Stimulated activated CD8-positive, alpha-beta memory T cell treated with anti-CD3 and anti-CD28 coated beads, Interleukin-7, amount 100 ng/mL, for 4 hours (primary cell): ENCODE measurements at regions not wholly inside any gene's neighbourhood (a gene's known extent, or its start where the extent isn't known, plus 50 kb on each side); places are given as distances from the start of the nearest gene placed in this dataset.

Source experiments
- DNase-seq, 2 donors: peaks; one replicate each; pipeline ENCODE4 v3.0.0-alpha.2; 2020; ENCODE audit warnings: low read depth in 2 of 2

- no peak for DNase-seq
Observed at GRCh38 chr4:184310171-184310567, 92.5 kb upstream of the ENPP6 start.

DNA sequence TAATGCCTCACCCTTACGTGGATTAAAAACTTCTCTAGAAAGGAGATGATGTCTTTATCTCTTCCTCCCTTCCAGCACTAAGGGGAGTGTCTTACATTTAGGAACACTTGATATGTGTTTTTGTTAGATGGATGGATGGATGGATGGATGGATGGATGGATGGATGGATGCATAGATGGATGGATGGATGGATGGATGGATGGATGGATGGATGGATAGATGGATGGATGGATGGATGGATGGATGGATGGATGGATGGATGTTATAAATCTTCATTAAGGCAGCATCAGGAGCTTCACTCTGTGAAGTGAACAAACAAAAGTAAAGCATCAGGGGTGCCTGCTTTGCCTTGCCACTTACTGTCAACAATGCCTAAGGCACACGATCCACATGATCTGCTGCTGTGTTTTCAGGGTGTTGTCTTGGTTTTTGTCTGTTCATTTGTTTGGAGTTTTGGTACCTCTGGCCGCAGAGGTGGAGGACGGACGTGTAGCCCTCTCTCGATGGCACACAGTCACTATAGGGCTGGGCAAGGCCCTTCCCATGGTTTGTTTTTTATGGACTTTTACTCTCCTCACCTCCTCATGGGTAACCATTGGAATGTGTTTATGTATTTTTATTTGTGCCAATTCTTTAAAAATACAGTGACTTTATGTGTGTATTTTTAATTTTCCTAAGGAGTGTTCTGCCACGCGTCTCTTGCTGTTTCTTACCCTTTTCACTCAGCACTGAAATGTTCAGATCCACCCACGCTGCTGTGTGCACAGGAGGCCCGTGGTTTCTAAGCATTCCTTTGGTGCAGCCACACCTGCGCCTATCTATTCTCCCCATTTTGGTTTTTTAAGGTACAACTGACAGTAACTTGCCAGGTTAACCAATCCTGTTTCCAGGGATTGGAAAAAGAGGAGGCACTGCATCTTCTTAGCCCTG is 91.8 kb upstream of the ENPP6 start:
- DNase-seq, result no peak

DNA sequence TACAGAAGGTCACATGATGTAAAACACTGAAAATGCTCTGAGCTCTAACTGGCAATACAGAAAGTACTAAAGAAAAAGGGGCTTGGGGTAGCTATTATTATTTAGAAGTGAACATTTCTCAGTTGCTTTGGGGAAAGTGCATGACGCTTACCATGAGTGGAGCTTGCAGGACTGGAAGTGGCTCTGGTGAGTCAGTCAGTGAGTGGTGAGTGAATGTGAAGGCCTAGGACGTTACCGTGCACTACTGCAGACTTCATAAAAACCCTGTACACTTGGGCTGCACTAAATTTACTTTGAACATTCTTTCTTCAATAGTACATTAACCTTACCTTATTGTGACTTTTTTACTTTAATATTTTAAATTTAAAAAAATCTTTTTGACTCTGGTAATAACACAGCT is 89.3 kb upstream of the ENPP6 start:
- DNase-seq, result no peak

- DNase-seq, result no peak
Observed at GRCh38 chr4:184306470-184306869, 88.8 kb upstream of the ENPP6 start.

GRCh38 chr4:184300816-184301215 is 83.1 kb upstream of the ENPP6 start:
- DNase-seq, result no peak

- no peak for DNase-seq
Observed at GRCh38 chr4:184298254-184298653, 80.6 kb upstream of the ENPP6 start.

GRCh38 chr4:184295206-184295605 is 77.5 kb upstream of the ENPP6 start:
- no peak for DNase-seq

DNA sequence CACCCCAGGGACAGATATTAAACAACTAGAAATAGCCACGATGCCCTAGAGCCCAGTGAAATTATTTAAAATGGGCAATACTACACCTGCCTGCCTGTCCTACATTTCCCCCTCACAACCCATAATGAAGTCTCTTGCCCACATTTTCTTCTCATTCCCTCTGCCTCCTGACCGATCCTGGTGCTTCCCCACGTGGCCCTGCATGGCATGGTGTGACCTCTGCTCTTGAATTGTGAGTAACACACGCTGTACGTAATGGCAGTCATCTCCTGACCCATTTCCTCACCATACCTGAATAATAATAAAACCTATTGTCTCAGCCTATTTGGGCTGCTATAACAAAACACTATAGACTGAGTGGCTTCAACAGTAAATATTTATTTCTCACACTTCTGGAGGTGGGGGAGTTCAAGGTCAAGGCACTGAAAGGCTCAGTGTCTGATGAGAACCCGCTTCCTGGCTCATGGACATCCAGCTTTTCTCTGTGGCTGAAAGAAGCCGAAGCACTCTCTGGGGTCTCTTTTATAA is 77.0 kb upstream of the ENPP6 start:
- no peak for DNase-seq

DNA sequence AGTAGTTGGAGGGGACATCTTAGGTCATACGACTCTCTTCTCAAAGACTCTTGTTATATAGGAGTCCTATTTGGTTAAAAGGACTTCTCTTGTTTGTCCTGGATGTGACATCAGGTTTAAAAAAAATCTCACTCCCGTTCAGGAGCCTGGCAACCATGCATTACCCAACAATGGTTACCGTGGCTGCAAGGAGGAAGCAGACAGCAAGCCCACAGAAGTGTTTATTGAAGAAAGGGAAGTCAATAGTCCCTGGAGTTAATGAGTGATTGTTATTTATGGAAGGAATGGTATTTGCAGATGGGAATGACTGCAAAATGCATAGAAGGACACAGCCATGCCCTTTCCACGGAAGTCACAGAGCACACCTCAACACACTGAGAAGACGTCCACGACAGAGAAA is 75.9 kb upstream of the ENPP6 start:
- no peak for DNase-seq

- no peak for DNase-seq
Observed at GRCh38 chr4:184292877-184293276, 75.2 kb upstream of the ENPP6 start.

- no peak for DNase-seq
Observed at GRCh38 chr4:184292465-184292867, 74.8 kb upstream of the ENPP6 start.

DNA sequence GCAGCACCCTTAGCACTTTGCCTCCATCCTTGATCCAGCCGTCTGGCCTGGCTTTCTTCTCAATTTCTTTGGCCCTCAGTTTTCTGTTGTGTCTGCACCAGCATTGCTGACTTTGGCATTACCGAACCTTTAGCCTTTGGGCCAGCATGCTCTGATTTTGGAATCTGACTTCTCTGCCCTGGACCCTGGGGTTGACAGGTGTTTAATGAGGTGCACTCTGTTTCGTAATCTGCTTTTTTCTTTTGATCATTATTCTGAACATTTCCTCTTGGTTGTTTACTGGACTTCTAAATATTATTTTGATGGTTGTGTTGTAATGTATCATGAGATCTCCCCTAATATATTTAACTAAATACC is 71.5 kb upstream of the ENPP6 start:
- DNase-seq, result no peak

- no peak for DNase-seq
Observed at GRCh38 chr4:184288451-184289178, 70.9 kb upstream of the ENPP6 start.

GRCh38 chr4:184287697-184288255 is 70.1 kb upstream of the ENPP6 start:
- no peak for DNase-seq

DNA sequence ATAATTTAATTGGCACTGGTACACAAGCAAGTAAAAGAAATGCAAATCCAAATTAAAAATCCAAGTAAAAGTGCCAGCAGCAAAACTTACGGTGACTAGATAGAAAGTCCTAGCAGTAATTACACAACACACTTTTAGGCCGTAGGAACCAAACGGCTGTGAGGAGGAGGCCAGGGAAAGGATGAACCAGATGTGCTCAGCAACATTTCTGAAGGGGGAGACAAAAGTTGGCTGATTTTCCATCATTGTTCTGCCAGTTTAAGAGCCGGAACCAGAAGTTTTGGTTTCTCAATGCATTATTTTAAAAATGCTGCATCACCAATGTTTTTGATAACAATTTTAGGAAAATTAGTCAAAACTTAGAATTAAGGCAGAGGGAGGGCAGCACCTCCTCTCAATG is 68.7 kb upstream of the ENPP6 start:
- DNase-seq, result no peak

DNA sequence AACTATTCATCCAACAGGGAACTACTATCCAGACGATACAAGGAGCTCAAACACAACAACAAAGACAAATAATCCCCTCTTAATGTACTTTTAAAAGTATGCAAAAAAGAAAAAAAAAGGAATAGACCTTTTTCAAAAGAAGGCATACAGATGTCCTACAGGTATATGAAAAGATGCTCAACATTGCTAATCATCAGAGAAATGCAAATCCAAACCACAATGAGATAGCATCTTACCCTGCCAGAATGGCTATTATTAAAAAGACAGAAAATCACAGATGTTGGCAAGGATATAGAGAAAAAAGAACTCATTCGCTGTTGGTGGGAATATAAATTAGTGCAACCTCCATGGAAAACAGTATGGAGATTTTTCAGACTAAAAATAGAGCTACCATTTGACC is 67.1 kb upstream of the ENPP6 start:
- DNase-seq, result no peak

- no peak for DNase-seq
Observed at GRCh38 chr4:184284336-184284690, 66.6 kb upstream of the ENPP6 start.

DNA sequence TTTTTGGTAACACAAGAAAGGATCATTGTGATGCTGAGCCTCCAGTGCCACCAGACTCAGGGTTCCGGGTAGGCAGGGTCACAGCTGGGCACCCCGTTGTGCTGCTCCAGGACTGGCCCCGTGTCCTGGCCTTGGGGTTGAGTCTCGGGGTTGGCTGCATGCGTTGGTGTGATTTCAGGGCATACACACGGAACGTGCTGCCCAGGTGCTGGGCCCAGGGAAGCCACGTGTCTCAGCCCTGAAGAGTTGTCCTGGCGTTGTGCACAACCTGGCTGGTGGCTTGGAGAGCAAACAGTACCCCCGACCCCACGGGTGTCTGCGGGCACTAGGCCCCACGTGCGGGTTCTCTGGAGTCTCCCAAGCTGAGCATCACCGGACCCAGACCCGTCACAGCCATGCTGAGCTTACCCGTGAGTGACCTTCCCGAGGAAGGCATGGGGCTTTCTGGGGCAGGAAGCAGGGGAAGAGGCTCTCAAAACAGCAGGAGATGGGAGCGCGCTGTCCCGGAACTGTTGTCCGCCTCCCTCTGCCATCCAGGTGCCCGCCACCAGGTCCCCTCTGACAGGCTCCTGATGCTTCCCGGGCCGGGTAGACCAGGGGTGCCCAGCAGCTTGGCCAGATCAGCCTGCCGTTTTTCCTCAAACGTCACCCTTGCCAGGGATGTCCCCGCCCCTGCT is 66.1 kb upstream of the ENPP6 start:
- no peak for DNase-seq

- no peak for DNase-seq
Observed at GRCh38 chr4:184282895-184283654, 65.4 kb upstream of the ENPP6 start.

- no peak for DNase-seq
Observed at GRCh38 chr4:184282251-184282713, 64.6 kb upstream of the ENPP6 start.
